GM12891 (cell line): ENCODE measurements at regions not wholly inside any gene's neighbourhood (a gene's known extent, or its start where the extent isn't known, plus 50 kb on each side); places are given as distances from the start of the nearest gene placed in this dataset.

ENCODE experiments used
- POLR2A ChIP-seq: IDR thresholded peaks from 2 replicates; pipeline ENCODE4 v1.6.1; 2011; ENCODE audit warnings: low read depth, low read length, control low read depth
- POLR2AphosphoS5 ChIP-seq: IDR thresholded peaks from 2 replicates; pipeline ENCODE4 v1.6.1; 2011; ENCODE audit warnings: low read depth, low read length, control low read depth
- TAF1 ChIP-seq: IDR thresholded peaks from 2 replicates; pipeline ENCODE4 v1.6.1; 2011; ENCODE audit warnings: low read depth, low read length, control low read depth

GRCh38 chr9:90052366-90052765, 447.6 kb downstream of the GADD45G start:
- TF ChIP-seq POLR2A (no peak), POLR2AphosphoS5 (no peak), TAF1 (no peak)
